ENCODE measurements at regions not wholly inside any gene's neighbourhood (a gene's known extent, or its start where the extent isn't known, plus 50 kb on each side); places are given as distances from the start of the nearest gene placed in this dataset.

DNA sequence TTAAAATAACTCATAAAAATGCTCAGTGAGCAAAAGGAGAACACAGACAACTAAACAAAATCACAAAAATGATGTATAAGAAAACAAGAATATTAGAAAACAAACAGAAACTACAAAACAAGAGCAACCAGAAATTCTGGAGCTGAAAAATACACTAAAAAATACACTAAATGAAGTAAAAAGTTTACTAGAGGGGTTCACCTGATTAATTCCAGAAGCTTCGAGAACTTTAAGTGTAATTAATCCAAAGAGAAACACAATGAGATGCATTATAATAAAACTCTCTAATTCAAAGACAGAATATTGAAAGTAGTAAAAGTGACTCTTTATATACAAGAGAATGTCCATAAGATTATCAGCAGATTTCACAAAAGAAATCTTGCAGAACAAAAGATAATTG, 558.4 kb downstream of the CCER1 start:
- H3K36me3 ChIP-seq (ENCODE audit: control insufficient read depth in 2 of 2, insufficient read depth in 2 of 2, low read length in 1 of 2), result no peaks in the 10 kb centered on the region
- 94% methylated on average over 1 of the region's 1 CpG for WGBS, 2 donors

DNA sequence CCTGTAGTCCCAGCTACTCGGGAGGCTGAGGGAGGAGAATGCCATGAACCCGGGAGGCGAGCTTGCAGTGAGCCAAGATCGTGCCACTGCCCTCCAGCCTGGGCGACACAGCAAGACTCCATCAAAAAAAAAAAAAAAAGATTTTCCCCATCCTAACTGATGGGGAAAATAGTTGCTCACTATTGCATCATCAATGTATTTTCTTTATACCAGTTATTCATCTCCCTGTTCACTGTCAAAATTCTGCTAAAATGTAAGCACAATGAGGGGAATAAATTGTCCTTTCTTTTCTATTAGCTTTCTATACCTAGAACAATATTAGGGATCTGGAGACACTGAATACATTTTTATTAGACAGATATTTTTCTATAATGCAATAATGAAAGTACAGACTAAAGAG, 561.3 kb downstream of the CCER1 start:
- Histone ChIP-seq H3K4me1 (ENCODE audit: control insufficient read depth in 2 of 2, insufficient read depth in 2 of 2, low read length in 1 of 2) (no peaks in the 10 kb centered on the region), H3K9me3 (ENCODE audit: control insufficient read depth in 2 of 2, insufficient read depth in 1 of 2, low read depth in 1 of 2, low read length in 1 of 2) (peaks cover 0 to 3% of the 10 kb centered on the region in 2 donors), H3K27ac (ENCODE audit: low read depth in 2 of 2, low read length in 1 of 2) (no peak overlapping the region), H3K36me3 (ENCODE audit: control insufficient read depth in 2 of 2, insufficient read depth in 2 of 2, low read length in 1 of 2) (no peaks in the 10 kb centered on the region), H3K4me3 (ENCODE audit: low read depth in 1 of 2, low read length in 2 of 2) (no peak overlapping the region), H3K27me3 (ENCODE audit: control insufficient read depth in 1 of 2, insufficient read depth in 2 of 2, low read length in 2 of 2) (no peaks in the 10 kb centered on the region)
- WGBS, 2 donors, result 95% methylated on average over 5 of the region's 5 CpGs

More for the DNA sequence above, 558.4 kb downstream of the CCER1 start:
- no peak overlapping the region for H3K4me3 ChIP-seq (ENCODE audit: low read depth in 1 of 2, low read length in 2 of 2)
- no peak overlapping the region for H3K27ac ChIP-seq (ENCODE audit: low read depth in 2 of 2, low read length in 1 of 2)
- H3K9me3 ChIP-seq (ENCODE audit: control insufficient read depth in 2 of 2, insufficient read depth in 1 of 2, low read depth in 1 of 2, low read length in 1 of 2), result peaks cover 0 to 3% of the 10 kb centered on the region in 2 donors
- no peaks in the 10 kb centered on the region for H3K4me1 ChIP-seq (ENCODE audit: control insufficient read depth in 2 of 2, insufficient read depth in 2 of 2, low read length in 1 of 2)
- no peaks in the 10 kb centered on the region for H3K27me3 ChIP-seq (ENCODE audit: control insufficient read depth in 1 of 2, insufficient read depth in 2 of 2, low read length in 2 of 2)

DNA sequence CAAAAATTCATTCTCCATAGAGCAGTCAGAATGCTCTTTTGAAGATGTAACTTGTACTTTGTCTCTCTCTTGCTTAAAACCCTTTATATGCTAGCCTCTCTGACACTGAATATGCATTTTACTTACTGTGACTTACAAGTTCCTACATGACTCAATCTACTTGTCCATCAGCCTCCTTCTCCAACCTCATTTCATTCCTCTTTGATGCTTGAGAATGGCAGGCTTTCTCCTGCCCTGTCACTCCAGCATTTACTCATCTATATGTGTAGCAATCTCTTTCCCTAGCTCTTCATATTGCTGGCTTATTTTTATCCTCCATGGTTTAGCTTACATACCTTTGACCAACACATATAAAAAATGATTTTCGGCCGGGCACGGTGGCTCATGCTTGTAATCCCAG, 561.9 kb downstream of the CCER1 start:
- no peaks in the 10 kb centered on the region for H3K4me1 ChIP-seq (ENCODE audit: control insufficient read depth in 2 of 2, insufficient read depth in 2 of 2, low read length in 1 of 2)
- no peaks in the 10 kb centered on the region for H3K36me3 ChIP-seq (ENCODE audit: control insufficient read depth in 2 of 2, insufficient read depth in 2 of 2, low read length in 1 of 2)
- H3K9me3 ChIP-seq (ENCODE audit: control insufficient read depth in 2 of 2, insufficient read depth in 1 of 2, low read depth in 1 of 2, low read length in 1 of 2), result peaks cover 0 to 3% of the 10 kb centered on the region in 2 donors
- H3K4me3 ChIP-seq (ENCODE audit: low read depth in 1 of 2, low read length in 2 of 2), result no peak overlapping the region
- no peaks in the 10 kb centered on the region for H3K27me3 ChIP-seq (ENCODE audit: control insufficient read depth in 1 of 2, insufficient read depth in 2 of 2, low read length in 2 of 2)
- H3K27ac ChIP-seq (ENCODE audit: low read depth in 2 of 2, low read length in 1 of 2), result no peak overlapping the region
- WGBS, 2 donors, result 68 to 90% methylated on average over 3 of the region's 3 CpGs

DNA sequence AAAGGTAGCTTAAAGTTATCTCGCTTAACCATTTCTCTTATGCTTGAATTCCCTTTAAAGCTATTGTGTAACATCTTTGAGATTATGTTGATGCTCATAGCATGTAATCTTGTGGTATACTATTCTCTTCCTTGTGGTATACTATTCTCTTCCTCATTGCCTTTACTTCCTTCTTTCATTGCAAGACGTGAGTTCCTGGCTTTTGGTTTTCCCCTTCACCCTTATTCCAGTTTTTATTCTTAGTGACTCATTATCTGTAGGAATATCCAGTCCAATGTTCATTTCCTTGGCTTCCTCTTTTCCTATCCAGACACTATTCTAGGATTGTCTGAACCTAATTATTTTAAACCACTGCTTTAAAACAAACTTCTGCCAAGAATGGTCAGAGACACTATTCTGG, 564.0 kb downstream of the CCER1 start:
- no peaks in the 10 kb centered on the region for H3K4me1 ChIP-seq (ENCODE audit: control insufficient read depth in 2 of 2, insufficient read depth in 2 of 2, low read length in 1 of 2)
- no peak overlapping the region for H3K27ac ChIP-seq (ENCODE audit: low read depth in 2 of 2, low read length in 1 of 2)
- H3K27me3 ChIP-seq (ENCODE audit: control insufficient read depth in 1 of 2, insufficient read depth in 2 of 2, low read length in 2 of 2), result no peaks in the 10 kb centered on the region
- no peak overlapping the region for H3K4me3 ChIP-seq (ENCODE audit: low read depth in 1 of 2, low read length in 2 of 2)
- H3K9me3 ChIP-seq (ENCODE audit: control insufficient read depth in 2 of 2, insufficient read depth in 1 of 2, low read depth in 1 of 2, low read length in 1 of 2), result peaks cover 3% of the 10 kb centered on the region in 2 donors
- H3K36me3 ChIP-seq (ENCODE audit: control insufficient read depth in 2 of 2, insufficient read depth in 2 of 2, low read length in 1 of 2), result no peaks in the 10 kb centered on the region
- WGBS, 2 donors, result 34 to 41% methylated on average over 2 of the region's 2 CpGs

DNA sequence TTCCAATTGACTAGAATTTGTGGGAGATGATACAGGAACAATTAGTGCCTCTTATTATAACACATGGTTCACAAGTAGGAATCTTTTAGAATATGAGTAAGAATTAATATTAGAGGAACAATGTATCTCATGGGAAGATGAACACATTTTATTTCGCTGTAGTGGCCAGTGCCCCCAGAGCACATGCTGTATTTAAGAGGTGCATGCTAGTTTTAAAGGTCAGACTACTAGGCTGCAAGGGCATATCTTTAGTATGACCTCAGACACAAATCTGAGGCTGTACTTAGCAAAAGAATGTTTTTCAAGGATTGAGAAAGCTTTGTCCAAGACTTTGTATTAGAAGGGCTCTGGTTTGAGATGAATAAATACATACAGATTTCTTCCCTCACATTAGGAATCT, 586.9 kb downstream of the CCER1 start:
- Histone ChIP-seq H3K4me1 (ENCODE audit: control insufficient read depth in 2 of 2, insufficient read depth in 2 of 2, low read length in 1 of 2) (no peaks in the 10 kb centered on the region), H3K36me3 (ENCODE audit: control insufficient read depth in 2 of 2, insufficient read depth in 2 of 2, low read length in 1 of 2) (no peaks in the 10 kb centered on the region), H3K27me3 (ENCODE audit: control insufficient read depth in 1 of 2, insufficient read depth in 2 of 2, low read length in 2 of 2) (no peaks in the 10 kb centered on the region), H3K4me3 (ENCODE audit: low read depth in 1 of 2, low read length in 2 of 2) (no peak overlapping the region), H3K27ac (ENCODE audit: low read depth in 2 of 2, low read length in 1 of 2) (no peak overlapping the region), H3K9me3 (ENCODE audit: control insufficient read depth in 2 of 2, insufficient read depth in 1 of 2, low read depth in 1 of 2, low read length in 1 of 2) (no peaks in the 10 kb centered on the region)
- 83 to 91% methylated on average over 1 of the region's 1 CpG for WGBS, 2 donors

DNA sequence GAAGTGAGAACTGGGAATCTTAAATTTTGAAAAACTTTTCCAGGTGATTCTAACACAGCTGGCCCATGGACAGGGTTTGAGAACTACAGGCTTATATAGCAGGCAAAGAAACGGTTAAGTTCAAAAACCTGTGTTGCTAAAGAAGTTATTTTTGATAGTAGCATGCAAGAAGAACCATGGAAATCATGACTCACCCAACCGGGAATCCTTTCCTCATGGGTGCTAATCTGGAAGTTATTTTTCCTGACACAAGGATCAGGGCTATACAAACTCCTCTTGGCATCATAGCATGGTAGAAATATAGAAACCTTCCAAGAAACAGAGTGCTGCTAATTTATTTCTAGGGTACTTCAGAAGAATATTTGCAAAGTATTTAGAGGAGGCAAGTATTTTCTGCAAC, 588.7 kb downstream of the CCER1 start:
- Histone ChIP-seq H3K27ac (ENCODE audit: low read depth in 2 of 2, low read length in 1 of 2) (no peak overlapping the region), H3K4me3 (ENCODE audit: low read depth in 1 of 2, low read length in 2 of 2) (no peak overlapping the region), H3K27me3 (ENCODE audit: control insufficient read depth in 1 of 2, insufficient read depth in 2 of 2, low read length in 2 of 2) (no peaks in the 10 kb centered on the region), H3K9me3 (ENCODE audit: control insufficient read depth in 2 of 2, insufficient read depth in 1 of 2, low read depth in 1 of 2, low read length in 1 of 2) (no peaks in the 10 kb centered on the region), H3K36me3 (ENCODE audit: control insufficient read depth in 2 of 2, insufficient read depth in 2 of 2, low read length in 1 of 2) (no peaks in the 10 kb centered on the region), H3K4me1 (ENCODE audit: control insufficient read depth in 2 of 2, insufficient read depth in 2 of 2, low read length in 1 of 2) (no peaks in the 10 kb centered on the region)
- WGBS, 2 donors, result 40 to 54% methylated on average over 2 of the region's 2 CpGs

DNA sequence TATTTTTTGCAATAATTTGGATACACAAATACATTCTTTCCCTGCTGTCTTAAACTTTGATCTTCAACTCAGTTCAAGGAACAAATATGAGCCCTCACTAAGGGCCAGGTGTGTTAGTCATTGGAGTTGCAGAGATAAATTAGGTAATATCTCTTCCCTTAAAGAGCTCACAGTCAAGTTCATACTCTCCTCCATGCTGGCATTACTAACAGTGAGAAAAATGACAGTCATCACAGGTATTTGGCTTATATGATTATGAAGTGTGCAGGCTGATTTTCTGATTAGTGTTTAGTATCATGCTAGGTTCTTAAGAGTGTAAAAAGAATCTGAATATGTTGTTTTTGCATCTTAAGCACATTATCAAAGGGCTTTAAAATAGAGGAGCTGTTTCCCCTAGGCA, 594.7 kb downstream of the CCER1 start:
- H3K27me3 ChIP-seq (ENCODE audit: control insufficient read depth in 1 of 2, insufficient read depth in 2 of 2, low read length in 2 of 2), result no peaks in the 10 kb centered on the region
- H3K27ac ChIP-seq (ENCODE audit: low read depth in 2 of 2, low read length in 1 of 2), result no peak overlapping the region
- no peaks in the 10 kb centered on the region for H3K36me3 ChIP-seq (ENCODE audit: control insufficient read depth in 2 of 2, insufficient read depth in 2 of 2, low read length in 1 of 2)
- H3K4me3 ChIP-seq (ENCODE audit: low read depth in 1 of 2, low read length in 2 of 2), result no peak overlapping the region
- no peaks in the 10 kb centered on the region for H3K9me3 ChIP-seq (ENCODE audit: control insufficient read depth in 2 of 2, insufficient read depth in 1 of 2, low read depth in 1 of 2, low read length in 1 of 2)
- no peaks in the 10 kb centered on the region for H3K4me1 ChIP-seq (ENCODE audit: control insufficient read depth in 2 of 2, insufficient read depth in 2 of 2, low read length in 1 of 2)

DNA sequence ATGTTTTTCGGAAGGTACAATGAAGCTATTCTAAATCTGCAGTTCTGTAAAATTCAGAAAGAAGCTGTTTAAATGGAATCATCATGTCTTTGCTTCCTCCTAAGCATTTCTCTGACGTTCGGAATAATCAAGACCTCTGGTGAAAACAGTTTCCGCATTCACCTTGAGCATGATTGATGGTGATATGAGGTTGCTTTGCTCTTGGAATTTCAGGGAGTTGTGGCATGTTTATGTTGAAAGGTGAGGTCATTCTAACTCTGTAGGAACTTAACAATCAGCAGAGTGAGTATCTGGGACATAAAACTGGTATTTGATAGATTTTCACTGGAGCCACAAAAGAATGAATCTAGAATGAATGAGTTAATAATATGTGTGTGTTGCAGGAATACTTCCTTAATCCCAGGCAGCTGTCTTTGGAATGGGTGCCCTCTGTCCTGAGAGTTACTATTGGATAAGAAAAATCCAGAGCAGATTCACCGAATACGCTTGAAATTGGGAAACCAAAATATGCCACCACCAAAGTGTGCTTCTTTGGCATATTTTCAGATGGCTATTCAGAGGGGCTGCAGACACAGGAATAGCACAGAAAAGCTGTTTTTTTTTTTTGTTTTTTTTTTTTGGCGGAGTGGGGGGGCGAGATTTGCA, 599.1 kb downstream of the CCER1 start:
- Histone ChIP-seq H3K36me3 (ENCODE audit: control insufficient read depth in 2 of 2, insufficient read depth in 2 of 2, low read length in 1 of 2) (no peaks in the 10 kb centered on the region), H3K9me3 (ENCODE audit: control insufficient read depth in 2 of 2, insufficient read depth in 1 of 2, low read depth in 1 of 2, low read length in 1 of 2) (no peaks in the 10 kb centered on the region), H3K27ac (ENCODE audit: low read depth in 2 of 2, low read length in 1 of 2) (no peak overlapping the region), H3K27me3 (ENCODE audit: control insufficient read depth in 1 of 2, insufficient read depth in 2 of 2, low read length in 2 of 2) (no peaks in the 10 kb centered on the region), H3K4me1 (ENCODE audit: control insufficient read depth in 2 of 2, insufficient read depth in 2 of 2, low read length in 1 of 2) (no peaks in the 10 kb centered on the region), H3K4me3 (ENCODE audit: low read depth in 1 of 2, low read length in 2 of 2) (no peak overlapping the region)
- 59 to 66% methylated on average over 8 of the region's 8 CpGs for WGBS, 2 donors

DNA sequence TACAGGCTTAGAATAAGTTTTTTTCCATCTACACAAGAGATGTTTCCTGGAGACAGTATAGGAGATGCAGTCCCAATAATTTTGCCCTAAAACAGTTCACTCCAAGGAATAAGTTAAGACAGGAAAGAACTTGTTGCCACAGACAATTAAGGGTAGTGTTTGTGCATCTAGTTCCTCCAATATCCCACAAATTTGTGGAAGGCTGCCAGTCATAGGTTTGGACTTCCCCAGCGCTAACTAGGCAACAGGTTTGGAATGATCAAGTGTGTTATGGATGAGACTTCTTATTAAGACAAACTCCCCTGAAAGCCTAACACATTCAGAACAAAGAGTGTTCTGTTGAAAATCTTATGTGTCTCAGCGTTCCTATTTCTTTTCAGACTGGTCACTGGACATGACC, 611.0 kb downstream of the CCER1 start:
- no peaks in the 10 kb centered on the region for H3K36me3 ChIP-seq (ENCODE audit: control insufficient read depth in 2 of 2, insufficient read depth in 2 of 2, low read length in 1 of 2)
- no peak overlapping the region for H3K4me3 ChIP-seq (ENCODE audit: low read depth in 1 of 2, low read length in 2 of 2)
- 57 to 61% methylated on average over 2 of the region's 2 CpGs for WGBS, 2 donors
- no peak overlapping the region for H3K27ac ChIP-seq (ENCODE audit: low read depth in 2 of 2, low read length in 1 of 2)
- H3K4me1 ChIP-seq (ENCODE audit: control insufficient read depth in 2 of 2, insufficient read depth in 2 of 2, low read length in 1 of 2), result no peaks in the 10 kb centered on the region
- no peaks in the 10 kb centered on the region for H3K27me3 ChIP-seq (ENCODE audit: control insufficient read depth in 1 of 2, insufficient read depth in 2 of 2, low read length in 2 of 2)
- H3K9me3 ChIP-seq (ENCODE audit: control insufficient read depth in 2 of 2, insufficient read depth in 1 of 2, low read depth in 1 of 2, low read length in 1 of 2), result no peaks in the 10 kb centered on the region

DNA sequence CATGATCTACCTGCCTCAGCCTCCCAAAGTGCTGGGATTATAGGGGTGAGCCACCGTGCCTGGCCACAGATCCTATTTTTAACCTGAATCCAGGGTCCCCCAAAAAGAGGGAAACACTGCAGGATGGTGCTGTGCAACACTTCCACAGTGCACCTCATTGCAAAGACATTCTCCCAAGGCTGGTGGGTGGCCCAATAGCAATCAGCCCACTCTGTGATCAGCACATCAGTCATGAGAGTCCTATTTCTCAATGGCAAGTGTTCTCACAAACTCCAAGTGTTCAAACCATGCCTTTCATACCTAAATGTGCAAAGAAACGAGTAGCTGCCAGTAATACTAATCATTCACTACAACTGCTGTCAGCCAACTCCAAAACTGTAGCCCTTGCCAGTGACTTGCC, 612.9 kb downstream of the CCER1 start:
- no peaks in the 10 kb centered on the region for H3K27me3 ChIP-seq (ENCODE audit: control insufficient read depth in 1 of 2, insufficient read depth in 2 of 2, low read length in 2 of 2)
- no peak overlapping the region for H3K4me3 ChIP-seq (ENCODE audit: low read depth in 1 of 2, low read length in 2 of 2)
- 49 to 65% methylated on average over 2 of the region's 2 CpGs for WGBS, 2 donors
- H3K36me3 ChIP-seq (ENCODE audit: control insufficient read depth in 2 of 2, insufficient read depth in 2 of 2, low read length in 1 of 2), result no peaks in the 10 kb centered on the region
- no peaks in the 10 kb centered on the region for H3K9me3 ChIP-seq (ENCODE audit: control insufficient read depth in 2 of 2, insufficient read depth in 1 of 2, low read depth in 1 of 2, low read length in 1 of 2)
- H3K27ac ChIP-seq (ENCODE audit: low read depth in 2 of 2, low read length in 1 of 2), result no peak overlapping the region
- H3K4me1 ChIP-seq (ENCODE audit: control insufficient read depth in 2 of 2, insufficient read depth in 2 of 2, low read length in 1 of 2), result no peaks in the 10 kb centered on the region
